Type B pancreatic cell (in vitro differentiated cells): ENCODE measurements at regions not wholly inside any gene's neighbourhood (a gene's known extent, or its start where the extent isn't known, plus 50 kb on each side); places are given as distances from the start of the nearest gene placed in this dataset.

Source experiments
- DNase-seq: peaks from one replicate; pipeline ENCODE4 v3.0.0; 2021; ENCODE audit warnings: mixed read lengths; ENCODE audit not compliant: unreplicated experiment; ENCODE audit errors: extremely low spot score
- H3K27ac Mint-ChIP-seq: 2 replicates; pipeline ENCODE4 v1.8.0; 2021; ENCODE audit warnings: mild to moderate bottlenecking, mixed read lengths
- H3K27me3 Mint-ChIP-seq: 2 replicates; pipeline ENCODE4 v1.8.0; 2021; ENCODE audit warnings: mixed read lengths
- H3K36me3 Mint-ChIP-seq: 2 replicates; pipeline ENCODE4 v1.8.0; 2021; ENCODE audit warnings: mixed read lengths
- H3K4me1 Mint-ChIP-seq: one replicate; pipeline ENCODE4 v1.8.0; 2021; ENCODE audit warnings: mixed read lengths; ENCODE audit not compliant: unreplicated experiment
- H3K4me3 Mint-ChIP-seq: 2 replicates; pipeline ENCODE4 v1.8.0; 2021; ENCODE audit warnings: mild to moderate bottlenecking, mixed read lengths
- H3K9me3 Mint-ChIP-seq: 2 replicates; pipeline ENCODE4 v1.8.0; 2021; ENCODE audit warnings: mixed read lengths
- TF ChIP-seq, protein P1 (sequence below): fragments of 200-600 bp; sonication (generic); conservative IDR thresholded peaks from 2 replicates; pipeline ENCODE4 v1.5.0; 2021; ENCODE audit warnings: antibody characterized with exemption, mild to moderate bottlenecking

DNA sequence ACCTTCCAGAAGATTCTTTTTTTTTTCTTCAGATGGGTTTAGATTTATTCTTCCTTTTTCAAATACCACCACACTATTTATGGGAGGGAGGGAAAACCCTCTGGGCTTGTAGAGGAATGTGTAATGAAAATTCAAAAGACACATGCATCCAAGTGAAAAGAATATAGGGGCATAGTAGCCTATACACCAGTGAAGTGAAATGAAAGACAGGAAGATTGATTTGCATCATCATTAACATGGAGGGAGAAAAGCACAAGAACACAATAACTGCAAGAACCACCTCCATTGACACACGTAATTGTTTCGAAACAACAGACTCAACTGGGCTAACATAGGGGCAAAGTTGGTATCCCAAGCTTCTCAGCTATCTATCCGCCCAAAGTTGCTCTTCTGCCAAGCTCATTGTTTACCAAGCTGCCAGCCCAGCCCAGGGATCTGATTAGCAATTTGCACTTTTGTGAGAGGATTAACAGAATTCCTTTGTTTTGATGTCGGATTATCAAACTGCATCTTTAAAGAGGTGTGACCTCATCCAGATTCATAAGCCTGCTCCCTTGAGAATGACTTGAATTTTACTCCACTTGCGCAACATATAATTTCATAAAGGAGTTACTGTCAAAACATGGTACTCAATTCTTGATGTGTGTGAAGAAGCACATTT is 430.5 kb upstream of the SOX5 start:
- Mint-ChIP-seq H3K27ac (no peak overlapping the region), H3K9me3 (peaks cover 16% of the 10 kb centered on the region), H3K4me3 (no peak overlapping the region), H3K4me1 (no peaks in the 10 kb centered on the region), H3K27me3 (peaks cover 38% of the 10 kb centered on the region), H3K36me3 (peaks cover 32% of the 10 kb centered on the region)
- no peak for DNase-seq
- TF ChIP-seq, protein P1, sequence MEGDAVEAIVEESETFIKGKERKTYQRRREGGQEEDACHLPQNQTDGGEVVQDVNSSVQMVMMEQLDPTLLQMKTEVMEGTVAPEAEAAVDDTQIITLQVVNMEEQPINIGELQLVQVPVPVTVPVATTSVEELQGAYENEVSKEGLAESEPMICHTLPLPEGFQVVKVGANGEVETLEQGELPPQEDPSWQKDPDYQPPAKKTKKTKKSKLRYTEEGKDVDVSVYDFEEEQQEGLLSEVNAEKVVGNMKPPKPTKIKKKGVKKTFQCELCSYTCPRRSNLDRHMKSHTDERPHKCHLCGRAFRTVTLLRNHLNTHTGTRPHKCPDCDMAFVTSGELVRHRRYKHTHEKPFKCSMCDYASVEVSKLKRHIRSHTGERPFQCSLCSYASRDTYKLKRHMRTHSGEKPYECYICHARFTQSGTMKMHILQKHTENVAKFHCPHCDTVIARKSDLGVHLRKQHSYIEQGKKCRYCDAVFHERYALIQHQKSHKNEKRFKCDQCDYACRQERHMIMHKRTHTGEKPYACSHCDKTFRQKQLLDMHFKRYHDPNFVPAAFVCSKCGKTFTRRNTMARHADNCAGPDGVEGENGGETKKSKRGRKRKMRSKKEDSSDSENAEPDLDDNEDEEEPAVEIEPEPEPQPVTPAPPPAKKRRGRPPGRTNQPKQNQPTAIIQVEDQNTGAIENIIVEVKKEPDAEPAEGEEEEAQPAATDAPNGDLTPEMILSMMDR: no peak

- no peak for DNase-seq
- Mint-ChIP-seq H3K27me3 (peaks cover 35% of the 10 kb centered on the region), H3K4me1 (no peaks in the 10 kb centered on the region), H3K27ac (no peak overlapping the region), H3K4me3 (no peak overlapping the region), H3K36me3 (peaks cover 32% of the 10 kb centered on the region), H3K9me3 (peaks cover 16% of the 10 kb centered on the region)
- TF ChIP-seq, protein P1: no peak
These were observed 430.0 kb upstream of the SOX5 start for GRCh38 chr12:24379433-24379832.

GRCh38 chr12:24378548-24379407 is 429.3 kb upstream of the SOX5 start:
- TF ChIP-seq, protein P1: no peak
- DNase-seq: no peak
- peaks cover 31% of the 10 kb centered on the region for H3K27me3 Mint-ChIP-seq
- H3K36me3 Mint-ChIP-seq: peaks cover 27% of the 10 kb centered on the region
- H3K27ac Mint-ChIP-seq: no peak overlapping the region
- no peak overlapping the region for H3K4me3 Mint-ChIP-seq
- peaks cover 12% of the 10 kb centered on the region for H3K9me3 Mint-ChIP-seq
- no peaks in the 10 kb centered on the region for H3K4me1 Mint-ChIP-seq

- Mint-ChIP-seq H3K4me3 (no peak overlapping the region), H3K27ac (no peak overlapping the region), H3K27me3 (peaks cover 14% of the 10 kb centered on the region), H3K9me3 (no peaks in the 10 kb centered on the region), H3K4me1 (no peaks in the 10 kb centered on the region), H3K36me3 (peaks cover 12% of the 10 kb centered on the region)
- no peak for DNase-seq
- TF ChIP-seq, protein P1: no peak
These were observed 425.0 kb upstream of the SOX5 start for GRCh38 chr12:24374452-24374851.

GRCh38 chr12:24373004-24373403 is 423.5 kb upstream of the SOX5 start:
- H3K4me3 Mint-ChIP-seq: no peak overlapping the region

More at GRCh38 chr12:24373004-24373403, 423.5 kb upstream of the SOX5 start:
- TF ChIP-seq, protein P1: no peak
- peaks cover 12% of the 10 kb centered on the region for H3K36me3 Mint-ChIP-seq
- DNase-seq: no peak
- peaks cover 18% of the 10 kb centered on the region for H3K27me3 Mint-ChIP-seq
- no peaks in the 10 kb centered on the region for H3K4me1 Mint-ChIP-seq
- H3K9me3 Mint-ChIP-seq: no peaks in the 10 kb centered on the region
- no peak overlapping the region for H3K27ac Mint-ChIP-seq
